SU-DHL-6 (cell line): ENCODE measurements at regions not wholly inside any gene's neighbourhood (a gene's known extent, or its start where the extent isn't known, plus 50 kb on each side); places are given as distances from the start of the nearest gene placed in this dataset.

Experiments
- CTCF ChIP-seq: fragments of 200-600 bp; sonication (generic); IDR thresholded peaks from one replicate; pipeline ENCODE4 v1.5.1; 2017; ENCODE audit warnings: antibody characterized with exemption, mild to moderate bottlenecking, low read length, moderate library complexity; ENCODE audit not compliant: insufficient read depth, poor library complexity, severe bottlenecking
- EZH2phosphoT487 ChIP-seq: fragments of 200-600 bp; sonication (generic), shearing (Covaris generic); conservative IDR thresholded peaks from 2 replicates; pipeline ENCODE4 v1.6.1; 2018; ENCODE audit warnings: mild to moderate bottlenecking, antibody characterized with exemption, low read length, moderate library complexity, mixed read lengths

- TF ChIP-seq CTCF (no peak), EZH2phosphoT487 (no peak)
Observed at GRCh38 chr10:128568041-128568440, 441.8 kb upstream of the MKI67 start.
